Skeletal muscle cell (primary cell): ENCODE measurements at regions not wholly inside any gene's neighbourhood (a gene's known extent, or its start where the extent isn't known, plus 50 kb on each side); places are given as distances from the start of the nearest gene placed in this dataset.
"Not testable (repeated sequence)": the region's sequence is repeated elsewhere in the genome, so short reads cannot be mapped to it uniquely, and the experiment has no call there.

Experiments used
- DNase-seq: peaks from one replicate; pipeline ENCODE4 v3.0.0-alpha.2; 2010; ENCODE audit warnings: low read depth
- H3K4me3 ChIP-seq: 2 replicates; pipeline ENCODE4 v1.5.1; 2011; ENCODE audit warnings: low read depth, mild to moderate bottlenecking, control low read depth, low read length, moderate library complexity

DNA sequence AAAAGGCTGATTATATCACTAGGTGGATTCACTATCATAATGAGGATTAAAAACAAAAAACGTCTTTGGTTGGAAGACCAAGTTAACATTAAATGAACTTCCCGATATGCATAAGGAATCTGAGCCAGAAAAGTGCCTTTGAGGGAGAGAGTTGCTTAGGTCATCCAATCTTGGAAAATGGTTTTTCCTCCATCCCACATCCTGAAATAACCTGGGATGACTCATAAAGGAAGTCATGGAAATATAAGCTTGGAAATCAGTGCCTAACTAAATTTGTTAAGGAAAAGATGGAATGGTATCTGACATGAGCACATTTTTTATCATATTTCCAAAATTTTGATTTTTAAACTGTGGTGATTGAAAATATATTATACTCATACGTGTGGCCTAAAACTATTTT, 66.0 kb downstream of the KBTBD8 start:
- no peak overlapping the region for H3K4me3 ChIP-seq
- no peak for DNase-seq

- no peak overlapping the region for H3K4me3 ChIP-seq
- no peak for DNase-seq
Observed at GRCh38 chr3:67067251-67067650, 69.1 kb downstream of the KBTBD8 start.

DNA sequence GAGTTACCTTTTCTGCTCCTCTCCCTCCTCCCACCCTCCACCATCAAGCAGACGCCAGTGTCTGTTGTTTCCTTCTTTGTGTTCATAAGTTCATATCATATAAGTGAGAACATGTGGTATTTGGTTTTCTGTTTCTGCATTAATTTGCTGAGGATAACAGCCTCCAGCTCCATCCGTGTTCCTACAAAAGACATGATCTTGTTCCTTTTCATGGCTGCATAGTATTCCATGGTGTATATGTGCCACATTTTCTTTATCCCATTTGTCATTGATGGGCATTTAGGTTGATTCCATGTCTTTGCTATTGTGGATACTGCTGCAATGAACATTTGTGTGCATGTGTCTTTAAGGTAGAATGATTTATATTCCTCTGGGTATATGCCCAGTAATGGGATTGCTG, 74.5 kb downstream of the KBTBD8 start:
- not testable (repeated sequence) for DNase-seq, H3K4me3 ChIP-seq

DNA sequence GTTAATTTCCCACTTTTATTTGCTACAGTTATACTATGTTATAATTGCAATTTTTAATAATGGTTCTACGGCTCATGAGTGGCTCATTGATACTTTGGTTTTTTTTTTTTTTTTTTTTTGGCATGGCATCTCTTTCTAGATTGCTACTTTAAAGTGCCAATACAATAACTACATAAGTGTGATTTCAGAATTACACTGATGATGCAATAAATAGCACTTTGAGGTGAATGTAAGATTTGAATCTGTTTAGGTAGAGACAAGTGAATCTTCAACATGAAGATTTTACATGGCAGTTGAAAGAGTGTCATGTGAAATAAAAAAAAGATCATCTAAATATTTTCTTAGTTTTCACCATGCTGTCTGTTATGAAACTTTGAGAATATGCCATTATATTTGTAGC, 75.7 kb downstream of the KBTBD8 start:
- H3K4me3 ChIP-seq = no peak overlapping the region
- DNase-seq = no peak

DNA sequence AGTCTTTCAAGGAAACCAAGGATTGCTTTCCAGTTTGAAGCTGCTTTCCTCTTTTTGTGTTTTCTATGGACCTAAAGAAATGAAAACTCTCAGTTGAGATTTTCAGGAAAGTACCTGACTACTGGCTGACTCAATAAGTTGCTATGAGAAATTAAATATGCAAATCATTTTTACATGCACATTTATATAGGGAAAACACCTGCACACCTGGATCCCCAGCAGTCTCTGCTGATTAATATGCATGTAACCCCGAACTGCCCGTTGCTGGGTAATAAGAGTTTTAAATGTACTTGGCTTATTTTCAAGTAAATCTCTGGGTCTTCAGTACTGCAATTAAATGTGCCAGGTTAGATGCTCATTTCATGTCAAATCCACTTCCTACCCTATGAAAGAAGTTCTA, 77.2 kb downstream of the KBTBD8 start:
- no peak for DNase-seq
- no peak overlapping the region for H3K4me3 ChIP-seq

- H3K4me3 ChIP-seq = no peak overlapping the region
- no peak for DNase-seq
Observed at GRCh38 chr3:67076607-67077006, 78.5 kb downstream of the KBTBD8 start.

GRCh38 chr3:67077656-67078055, 79.5 kb downstream of the KBTBD8 start:
- DNase-seq = peak; percentile 62
- no peak overlapping the region for H3K4me3 ChIP-seq

DNA sequence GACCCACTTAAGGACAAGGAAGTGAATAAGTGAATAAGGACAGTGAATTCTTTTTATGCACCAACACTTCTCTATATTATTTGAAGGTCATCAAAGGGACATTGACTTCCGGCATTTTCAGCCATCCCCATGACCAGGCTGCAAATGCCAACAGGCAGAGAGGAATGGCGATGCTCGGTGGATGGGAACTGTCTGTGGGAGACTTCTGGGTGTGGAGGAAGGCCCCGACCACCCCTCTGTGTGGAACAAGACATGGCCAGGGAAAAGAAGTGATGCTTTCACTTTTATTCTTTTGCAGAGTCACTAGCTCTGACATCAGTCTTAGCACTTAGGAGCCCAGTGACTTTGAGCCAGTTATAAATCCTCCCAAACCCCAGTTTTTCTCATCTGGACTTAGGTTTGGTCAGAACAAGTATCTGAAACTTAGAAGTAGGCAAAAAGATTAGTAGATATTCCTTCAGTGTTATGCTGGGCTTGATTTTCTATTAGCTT, 84.5 kb downstream of the KBTBD8 start:
- H3K4me3 ChIP-seq = no peak overlapping the region
- DNase-seq = no peak

DNA sequence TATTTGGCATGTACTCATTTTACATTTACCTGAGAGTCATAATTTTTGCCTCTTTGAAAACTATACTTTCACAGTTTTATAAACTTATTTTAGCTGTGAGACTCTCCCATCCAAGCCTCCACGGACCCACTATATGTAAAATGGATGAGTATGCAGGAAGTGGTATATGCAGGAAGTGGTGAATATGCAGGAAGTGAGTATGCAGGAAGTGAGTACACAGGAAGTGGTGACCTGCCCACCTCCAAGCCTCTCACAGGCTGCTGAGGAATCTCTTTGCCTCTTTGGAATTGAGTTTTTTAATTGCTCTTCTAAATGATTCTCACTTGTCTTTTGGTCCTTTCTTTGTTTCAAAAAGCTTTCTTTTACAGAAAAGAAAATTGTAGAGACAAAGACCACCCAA, 85.2 kb downstream of the KBTBD8 start:
- DNase-seq = no peak

DNA sequence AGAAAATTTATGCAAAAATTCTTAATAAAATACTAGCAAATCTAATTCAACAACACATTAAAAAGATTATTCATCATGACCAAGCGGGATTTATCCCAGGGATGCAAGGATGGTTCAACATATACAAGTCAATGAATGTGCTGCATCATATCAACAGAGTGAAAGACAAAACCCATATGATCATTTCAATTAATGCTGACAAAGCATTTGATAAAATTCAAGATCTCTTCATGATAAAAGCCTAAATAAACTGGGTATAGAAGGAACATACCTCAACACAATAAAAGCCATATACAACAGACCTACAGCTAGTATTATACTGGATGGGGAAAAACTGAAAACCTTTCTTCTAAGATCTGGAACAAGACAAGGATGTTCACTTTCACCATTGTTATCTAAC, 89.7 kb downstream of the KBTBD8 start:
- no peak overlapping the region for H3K4me3 ChIP-seq
- DNase-seq = no peak

More for the DNA sequence above, 85.2 kb downstream of the KBTBD8 start:
- H3K4me3 ChIP-seq = no peak overlapping the region

- H3K4me3 ChIP-seq = no peak overlapping the region
- peak; percentile 54 for DNase-seq
Observed at GRCh38 chr3:67090474-67090873, 92.4 kb downstream of the KBTBD8 start.

- H3K4me3 ChIP-seq = no peak overlapping the region
- DNase-seq = no peak
Observed at GRCh38 chr3:67093305-67093704, 95.2 kb downstream of the KBTBD8 start.

GRCh38 chr3:67094167-67094566, 96.1 kb downstream of the KBTBD8 start:
- H3K4me3 ChIP-seq = no peak overlapping the region
- DNase-seq = no peak

GRCh38 chr3:67094774-67095173, 96.7 kb downstream of the KBTBD8 start:
- no peak overlapping the region for H3K4me3 ChIP-seq
- peak; percentile 58 for DNase-seq

DNA sequence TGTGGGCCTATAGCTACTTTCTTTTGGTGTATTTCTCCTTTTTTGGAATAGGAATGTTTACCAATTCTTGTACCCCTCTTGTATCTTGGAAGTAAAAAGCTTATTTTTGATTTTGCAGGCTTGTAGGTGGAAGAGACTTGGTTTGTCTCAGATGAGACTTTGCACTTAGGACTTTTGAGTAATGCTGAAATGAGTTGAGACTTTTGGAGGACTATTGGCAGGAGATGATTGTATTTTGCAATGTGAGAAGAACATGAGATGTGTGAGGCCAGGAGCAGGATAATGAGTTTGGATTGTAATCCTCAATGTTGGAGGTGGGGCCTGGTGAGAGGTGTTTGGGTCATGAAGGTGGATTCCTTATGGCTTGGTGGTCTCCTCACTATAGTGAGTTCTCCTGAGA, 106.3 kb downstream of the KBTBD8 start:
- H3K4me3 ChIP-seq = no peak overlapping the region
- no peak for DNase-seq

GRCh38 chr3:67106874-67107273, 108.8 kb downstream of the KBTBD8 start:
- no peak overlapping the region for H3K4me3 ChIP-seq
- DNase-seq = no peak

GRCh38 chr3:67109651-67110204, 111.6 kb downstream of the KBTBD8 start:
- no peak overlapping the region for H3K4me3 ChIP-seq
- DNase-seq = peak; percentile 31

DNA sequence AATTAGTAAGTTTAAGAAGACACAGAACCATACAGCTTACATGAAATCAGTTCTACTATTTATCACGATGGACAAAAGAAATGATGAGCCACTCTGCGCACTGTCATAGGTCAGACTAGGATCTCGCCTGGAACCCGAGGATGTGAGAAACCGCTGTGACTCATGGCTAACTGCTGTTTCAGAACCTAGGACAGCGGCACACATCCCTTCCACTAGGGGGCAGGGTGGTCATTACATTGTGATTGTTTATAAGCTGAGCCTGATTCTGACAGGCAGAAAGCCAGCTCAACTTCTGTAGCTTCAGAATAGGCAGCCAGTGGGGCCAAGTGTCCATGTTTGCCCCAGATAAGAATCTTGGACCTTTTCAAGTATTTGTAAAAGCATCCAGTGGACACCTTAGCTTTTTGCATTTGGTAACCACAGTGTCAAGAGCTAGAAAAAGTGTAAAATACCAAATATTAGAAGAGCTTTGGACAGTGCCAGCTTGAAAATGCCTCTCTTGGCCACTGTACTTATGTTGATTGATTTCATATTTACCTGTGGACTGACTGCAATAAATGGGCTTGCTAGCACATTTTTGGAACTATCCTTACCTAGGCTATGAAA, 115.8 kb downstream of the KBTBD8 start:
- DNase-seq = peak; percentile 54
- H3K4me3 ChIP-seq = no peak overlapping the region

DNA sequence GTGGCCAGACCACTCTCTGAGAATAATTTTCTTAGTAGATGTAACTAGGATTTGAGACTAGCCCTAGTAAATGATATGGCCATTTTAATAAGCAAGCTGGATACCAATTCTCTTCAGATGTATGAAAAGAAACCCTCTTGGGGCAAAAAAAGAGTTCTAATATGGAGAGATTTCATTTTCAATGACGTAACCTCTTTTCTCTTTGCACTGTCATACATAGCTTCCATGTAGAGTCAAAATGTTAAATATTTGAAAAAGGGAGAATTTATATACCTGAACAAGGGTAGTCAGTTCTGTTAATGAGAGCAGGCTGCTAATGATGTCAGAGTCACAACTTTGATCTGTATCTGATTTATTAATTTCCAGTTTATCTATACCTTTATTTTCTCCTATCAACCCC, 120.0 kb downstream of the KBTBD8 start:
- DNase-seq = no peak
- no peak overlapping the region for H3K4me3 ChIP-seq

DNA sequence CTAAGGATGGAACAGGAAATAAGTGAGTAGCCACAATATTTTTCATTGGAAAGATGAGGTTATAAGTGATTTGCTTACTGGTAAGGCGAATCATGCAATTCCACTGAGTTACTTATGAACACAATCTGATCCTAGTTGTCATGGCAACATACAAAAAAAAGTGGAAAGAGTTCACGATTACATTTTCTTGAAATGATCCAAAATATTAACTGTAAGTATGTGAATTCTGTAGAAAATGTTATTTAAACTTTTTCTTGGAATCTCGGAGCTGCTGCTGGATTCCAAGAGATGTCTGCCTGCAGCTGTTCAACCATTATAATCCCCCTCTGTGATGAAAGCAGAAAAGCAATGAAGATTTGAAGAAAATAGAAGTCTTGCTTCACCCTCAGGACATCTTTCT, 120.5 kb downstream of the KBTBD8 start:
- H3K4me3 ChIP-seq = no peak overlapping the region
- no peak for DNase-seq

- H3K4me3 ChIP-seq = no peak overlapping the region
- DNase-seq = no peak
Observed at GRCh38 chr3:67123914-67124313, 125.8 kb downstream of the KBTBD8 start.

DNA sequence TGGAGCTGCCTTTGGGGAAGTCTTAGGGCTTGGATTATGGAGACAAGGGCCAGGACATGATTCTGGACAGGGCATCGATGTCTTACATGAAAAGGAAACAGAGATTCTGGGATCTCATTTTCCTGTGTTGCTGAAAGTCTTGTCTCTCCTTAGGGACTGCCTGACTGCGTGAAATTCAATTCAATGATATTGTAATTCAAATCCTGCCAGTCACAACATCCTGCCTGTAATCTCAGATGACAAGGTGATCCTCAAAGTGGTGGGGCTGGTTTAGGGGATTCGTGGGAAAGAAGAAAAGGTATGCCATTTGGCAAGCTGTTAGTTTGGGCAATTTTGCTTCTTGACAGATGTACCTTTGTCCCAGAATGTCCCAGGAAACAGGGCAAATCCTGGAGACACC, 129.1 kb downstream of the KBTBD8 start:
- no peak for DNase-seq
- H3K4me3 ChIP-seq = no peak overlapping the region
